MM.1S (cell line): ENCODE measurements at regions not wholly inside any gene's neighbourhood (a gene's known extent, or its start where the extent isn't known, plus 50 kb on each side); places are given as distances from the start of the nearest gene placed in this dataset.

Experiments
- DNase-seq: peaks from one replicate; pipeline ENCODE4 v3.0.0-alpha.2; 2015
- H2AFZ ChIP-seq: fragments of 300-600 bp; sonication (generic); 2 replicates; pipeline ENCODE4 v1.6.0; 2016; ENCODE audit warnings: antibody characterized with exemption, low read length
- H3F3A ChIP-seq: fragments of 300-600 bp; sonication (generic); 2 replicates; pipeline ENCODE4 v1.6.1; 2016; ENCODE audit warnings: mild to moderate bottlenecking, antibody characterized with exemption, low read length, moderate library complexity, mixed read lengths; ENCODE audit not compliant: insufficient read depth
- H3K27ac ChIP-seq: fragments of 300-600 bp; sonication (generic); 2 replicates; pipeline ENCODE4 v1.5.1; 2016; ENCODE audit warnings: mild to moderate bottlenecking, low read length
- H3K27me3 ChIP-seq: fragments of 300-600 bp; sonication (generic); replicated peaks from 2 replicates; pipeline ENCODE4 v1.6.0; 2016; ENCODE audit warnings: low read length; ENCODE audit not compliant: insufficient read depth
- H3K36me3 ChIP-seq: fragments of 300-600 bp; sonication (generic); replicated peaks from 2 replicates; pipeline ENCODE4 v1.6.1; 2016; ENCODE audit warnings: mild to moderate bottlenecking, low read length, mixed read lengths; ENCODE audit not compliant: insufficient read depth
- H3K4me1 ChIP-seq: fragments of 300-600 bp; sonication (generic); 2 replicates; pipeline ENCODE4 v1.6.1; 2016; ENCODE audit warnings: low read length, mixed read lengths
- H3K4me2 ChIP-seq: fragments of 300-600 bp; sonication (generic); 2 replicates; pipeline ENCODE4 v1.6.0; 2016; ENCODE audit warnings: low read depth, low read length
- H3K4me3 ChIP-seq: fragments of 300-600 bp; sonication (generic); 2 replicates; pipeline ENCODE4 v1.5.1; 2016; ENCODE audit warnings: low read length, mixed read lengths
- H3K79me2 ChIP-seq: fragments of 300-600 bp; sonication (generic); 2 replicates; pipeline ENCODE4 v1.6.1; 2016; ENCODE audit warnings: mixed run types, low read length, mixed read lengths
- H3K9ac ChIP-seq: fragments of 300-600 bp; sonication (generic); 2 replicates; pipeline ENCODE4 v1.6.1; 2016; ENCODE audit warnings: low read length, mixed read lengths
- H3K9me2 ChIP-seq: fragments of 300-600 bp; sonication (generic); replicated peaks from 2 replicates; pipeline ENCODE4 v1.6.1; 2016; ENCODE audit warnings: mild to moderate bottlenecking, low read length, mixed read lengths; ENCODE audit not compliant: insufficient read depth
- H3K9me3 ChIP-seq: fragments of 300-600 bp; sonication (generic); replicated peaks from 2 replicates; pipeline ENCODE4 v1.6.1; 2016; ENCODE audit warnings: mild to moderate bottlenecking, low read length, mixed read lengths; ENCODE audit not compliant: insufficient read depth
- H4K20me1 ChIP-seq: fragments of 300-600 bp; sonication (generic); 2 replicates; pipeline ENCODE4 v1.6.1; 2016; ENCODE audit warnings: mild to moderate bottlenecking, low read length, moderate library complexity, mixed read lengths; ENCODE audit not compliant: insufficient read depth
- EZH2 ChIP-seq: fragments of 300-600 bp; sonication (generic); optimal IDR thresholded peaks from 2 replicates; pipeline ENCODE3; 2017; ENCODE audit warnings: low read depth, mild to moderate bottlenecking, antibody characterized with exemption, low read length, mixed read lengths
- EZH2phosphoT487 ChIP-seq: fragments of 300-600 bp; sonication (generic); IDR thresholded peaks from 2 replicates; pipeline ENCODE4 v1.6.1; 2018; ENCODE audit warnings: antibody characterized with exemption, low read length
- TF ChIP-seq, protein P1 (sequence below): fragments of 300-600 bp; sonication (generic); IDR thresholded peaks from 2 replicates; pipeline ENCODE4 v1.5.1; 2016; ENCODE audit warnings: antibody characterized with exemption, low read length, mixed read lengths

- no peaks in the 10 kb centered on the region for H3K9me2 ChIP-seq
- H3K36me3 ChIP-seq = no peaks in the 10 kb centered on the region
- H3K4me2 ChIP-seq = no peak overlapping the region
- H3K9ac ChIP-seq = no peak overlapping the region
- H3K4me3 ChIP-seq = no peak overlapping the region
- DNase-seq = no peak
- no peaks in the 10 kb centered on the region for H3F3A ChIP-seq
- no peaks in the 10 kb centered on the region for H3K4me1 ChIP-seq
- H3K27ac ChIP-seq = no peak overlapping the region
- no peaks in the 10 kb centered on the region for H3K9me3 ChIP-seq
- H2AFZ ChIP-seq = no peak overlapping the region
- no peaks in the 10 kb centered on the region for H4K20me1 ChIP-seq
- H3K79me2 ChIP-seq = no peaks in the 10 kb centered on the region
- no peaks in the 10 kb centered on the region for H3K27me3 ChIP-seq
- TF ChIP-seq EZH2 (no peak), EZH2phosphoT487 (no peak)
- TF ChIP-seq, protein P1, sequence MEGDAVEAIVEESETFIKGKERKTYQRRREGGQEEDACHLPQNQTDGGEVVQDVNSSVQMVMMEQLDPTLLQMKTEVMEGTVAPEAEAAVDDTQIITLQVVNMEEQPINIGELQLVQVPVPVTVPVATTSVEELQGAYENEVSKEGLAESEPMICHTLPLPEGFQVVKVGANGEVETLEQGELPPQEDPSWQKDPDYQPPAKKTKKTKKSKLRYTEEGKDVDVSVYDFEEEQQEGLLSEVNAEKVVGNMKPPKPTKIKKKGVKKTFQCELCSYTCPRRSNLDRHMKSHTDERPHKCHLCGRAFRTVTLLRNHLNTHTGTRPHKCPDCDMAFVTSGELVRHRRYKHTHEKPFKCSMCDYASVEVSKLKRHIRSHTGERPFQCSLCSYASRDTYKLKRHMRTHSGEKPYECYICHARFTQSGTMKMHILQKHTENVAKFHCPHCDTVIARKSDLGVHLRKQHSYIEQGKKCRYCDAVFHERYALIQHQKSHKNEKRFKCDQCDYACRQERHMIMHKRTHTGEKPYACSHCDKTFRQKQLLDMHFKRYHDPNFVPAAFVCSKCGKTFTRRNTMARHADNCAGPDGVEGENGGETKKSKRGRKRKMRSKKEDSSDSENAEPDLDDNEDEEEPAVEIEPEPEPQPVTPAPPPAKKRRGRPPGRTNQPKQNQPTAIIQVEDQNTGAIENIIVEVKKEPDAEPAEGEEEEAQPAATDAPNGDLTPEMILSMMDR = no peak
Observed at GRCh38 chr13:106819413-106820180, 251.7 kb upstream of the ARGLU1 start.

DNA sequence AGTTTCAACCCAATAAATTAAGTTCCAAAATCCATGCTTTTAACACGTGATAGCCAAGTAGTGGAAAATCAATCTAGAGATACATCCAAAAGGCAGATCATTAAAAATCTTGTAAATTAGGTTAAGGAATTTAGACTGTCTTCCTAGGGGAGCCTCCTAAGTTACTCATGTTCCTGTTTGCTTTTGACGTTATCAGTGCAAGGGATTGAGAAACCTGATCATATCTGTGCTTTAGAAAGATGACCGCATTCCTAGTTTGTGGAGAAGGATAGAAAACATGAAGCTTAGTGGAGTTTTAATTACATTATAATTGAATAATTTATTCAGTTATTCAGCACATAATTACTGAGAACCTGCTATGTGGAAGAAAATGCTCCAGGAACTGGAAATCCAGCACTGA, 251.0 kb upstream of the ARGLU1 start:
- Histone ChIP-seq H3K9me2 (no peaks in the 10 kb centered on the region), H2AFZ (no peak overlapping the region), H3K27ac (no peak overlapping the region), H3K79me2 (no peaks in the 10 kb centered on the region), H3K4me3 (no peak overlapping the region), H3K4me1 (no peaks in the 10 kb centered on the region), H3K36me3 (no peaks in the 10 kb centered on the region), H3K9me3 (no peaks in the 10 kb centered on the region), H3F3A (no peaks in the 10 kb centered on the region), H3K27me3 (no peaks in the 10 kb centered on the region), H3K9ac (no peak overlapping the region), H3K4me2 (no peak overlapping the region), H4K20me1 (no peaks in the 10 kb centered on the region)
- no peak for DNase-seq
- TF ChIP-seq, protein P1 = no peak
- TF ChIP-seq EZH2phosphoT487 (no peak), EZH2 (no peak)

DNA sequence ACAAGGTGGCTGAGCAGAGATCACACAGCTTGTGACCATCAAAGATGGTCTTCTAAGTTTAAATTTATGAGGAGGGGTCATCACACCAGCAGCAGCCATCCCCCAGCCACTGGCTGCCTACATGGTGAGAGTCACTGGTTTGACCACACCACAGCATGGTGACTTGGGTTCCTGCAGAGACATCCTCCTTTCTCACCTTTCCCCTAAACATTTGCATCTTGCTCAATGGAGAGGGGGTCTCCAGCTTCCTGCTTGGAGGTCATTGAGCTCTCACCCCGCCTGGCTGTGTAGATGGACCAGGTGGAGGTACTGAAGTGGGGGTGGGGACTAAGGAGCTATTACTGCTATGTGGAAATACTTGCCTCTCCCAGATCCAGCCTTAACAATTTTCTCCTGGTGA, 247.6 kb upstream of the ARGLU1 start:
- Histone ChIP-seq H3K4me3 (no peak overlapping the region), H3K27me3 (no peaks in the 10 kb centered on the region), H3K9ac (no peak overlapping the region), H3K9me3 (no peaks in the 10 kb centered on the region), H4K20me1 (no peaks in the 10 kb centered on the region), H2AFZ (no peak overlapping the region), H3K4me2 (no peak overlapping the region), H3K27ac (no peak overlapping the region), H3K36me3 (no peaks in the 10 kb centered on the region), H3K4me1 (no peaks in the 10 kb centered on the region), H3F3A (no peaks in the 10 kb centered on the region), H3K9me2 (no peaks in the 10 kb centered on the region), H3K79me2 (no peaks in the 10 kb centered on the region)
- no peak for DNase-seq
- no peak for TF ChIP-seq EZH2
- TF ChIP-seq, protein P1 = no peak
- no peak for TF ChIP-seq EZH2phosphoT487
